GM23338 (cell line): ENCODE measurements at regions not wholly inside any gene's neighbourhood (a gene's known extent, or its start where the extent isn't known, plus 50 kb on each side); places are given as distances from the start of the nearest gene placed in this dataset.
A peak's percentile ranks its signal among the peaks of the same experiment; 100 is the strongest.

Experiments
- ATAC-seq: fragments of 200-7000 bp; cut with Tn5 transposase; 3 replicates; pipeline ENCODE4 v1.9.1; 2020
- DNase-seq: peaks from one replicate; pipeline ENCODE4 v3.0.0-alpha.2; 2015; ENCODE audit warnings: low spot score
- H2AFZ ChIP-seq: fragments of 200-600 bp; sonication (generic); 2 replicates; pipeline ENCODE4 v1.8.0; 2016; ENCODE audit warnings: antibody characterized with exemption, mild to moderate bottlenecking, moderate library complexity
- H3F3A ChIP-seq: fragments of 200-600 bp; sonication (generic); replicated peaks from 2 replicates; pipeline ENCODE4 v1.8.0; 2017; ENCODE audit warnings: antibody characterized with exemption, mixed run types, low read depth
- H3K27ac ChIP-seq: fragments of 200-600 bp; sonication (generic); 2 replicates; pipeline ENCODE4 v1.6.1; 2016; ENCODE audit warnings: low read depth
- H3K27me3 ChIP-seq: fragments of 200-600 bp; sonication (generic); 2 replicates; pipeline ENCODE4 v1.8.0; 2016; ENCODE audit warnings: mild to moderate bottlenecking, mixed run types, moderate library complexity; ENCODE audit not compliant: insufficient read depth
- H3K36me3 ChIP-seq: fragments of 200-600 bp; sonication (generic); 2 replicates; pipeline ENCODE4 v1.8.0; 2016; ENCODE audit warnings: mild to moderate bottlenecking; ENCODE audit not compliant: insufficient read depth
- H3K4me1 ChIP-seq: fragments of 200-600 bp; sonication (generic); 2 replicates; pipeline ENCODE4 v1.8.0; 2016; ENCODE audit warnings: mild to moderate bottlenecking, moderate library complexity; ENCODE audit not compliant: insufficient read depth
- H3K4me2 ChIP-seq: fragments of 200-600 bp; sonication (generic); 2 replicates; pipeline ENCODE4 v1.7.1; 2017; ENCODE audit warnings: mixed run types
- H3K4me3 ChIP-seq: fragments of 200-600 bp; sonication (generic); 2 replicates; pipeline ENCODE4 v1.6.1; 2016; ENCODE audit warnings: mixed run types
- H3K79me2 ChIP-seq: fragments of 200-600 bp; sonication (generic); replicated peaks from 2 replicates; pipeline ENCODE4 v1.8.0; 2017; ENCODE audit warnings: mild to moderate bottlenecking; ENCODE audit not compliant: insufficient read depth
- H3K9me2 ChIP-seq: fragments of 200-600 bp; sonication (generic); 2 replicates; pipeline ENCODE4 v1.8.0; 2017; ENCODE audit not compliant: insufficient read depth
- H4K20me1 ChIP-seq: fragments of 200-600 bp; sonication (generic); replicated peaks from 2 replicates; pipeline ENCODE4 v1.8.0; 2017; ENCODE audit warnings: mild to moderate bottlenecking; ENCODE audit not compliant: insufficient read depth
- H3K27ac Mint-ChIP-seq: 2 replicates; pipeline ENCODE4 v1.8.0; 2020; ENCODE audit warnings: inconsistent platforms, mild to moderate bottlenecking, moderate library complexity, mixed read lengths
- H3K27me3 Mint-ChIP-seq: 3 replicates; pipeline ENCODE4 v1.8.0; 2022; ENCODE audit warnings: low read depth, mild to moderate bottlenecking, moderate library complexity, mixed read lengths, inconsistent platforms; ENCODE audit not compliant: insufficient read depth, poor library complexity
- H3K36me3 Mint-ChIP-seq: 3 replicates; pipeline ENCODE4 v1.8.0; 2021; ENCODE audit warnings: low read depth, mild to moderate bottlenecking, inconsistent platforms, moderate library complexity, mixed read lengths
- H3K4me1 Mint-ChIP-seq: 3 replicates; pipeline ENCODE4 v1.8.0; 2020; ENCODE audit warnings: mild to moderate bottlenecking, inconsistent platforms, mixed read lengths
- H3K4me3 Mint-ChIP-seq: 3 replicates; pipeline ENCODE4 v1.8.0; 2021; ENCODE audit warnings: moderate library complexity, mild to moderate bottlenecking, inconsistent platforms, mixed read lengths
- H3K9me3 Mint-ChIP-seq: 3 replicates; pipeline ENCODE4 v1.8.0; 2020; ENCODE audit warnings: moderate library complexity, mild to moderate bottlenecking, inconsistent platforms, mixed read lengths
- CREB1 ChIP-seq: fragments of 250-450 bp; sonication (Bioruptor Pico); IDR thresholded peaks from 2 replicates; pipeline ENCODE4 v1.5.0; 2020; ENCODE audit warnings: low read depth, mild to moderate bottlenecking, moderate library complexity
- EZH2 ChIP-seq: fragments of 200-600 bp; sonication (generic); IDR thresholded peaks from one replicate; pipeline ENCODE4 v1.8.0; 2017; ENCODE audit warnings: antibody characterized with exemption, mild to moderate bottlenecking, low read depth; ENCODE audit not compliant: unreplicated experiment
- NANOG ChIP-seq: IDR thresholded peaks from 2 replicates; pipeline ENCODE4 v1.6.1; 2016; ENCODE audit warnings: antibody characterized with exemption, borderline replicate concordance
- POLR2AphosphoS5 ChIP-seq: IDR thresholded peaks from 2 replicates; pipeline ENCODE4 v1.6.1; 2016; ENCODE audit warnings: antibody characterized with exemption, low read depth
- STAT1 ChIP-seq: IDR thresholded peaks from one replicate; pipeline ENCODE4 v1.6.1; 2016; ENCODE audit warnings: antibody characterized with exemption; ENCODE audit not compliant: unreplicated experiment
- ZNF114 ChIP-seq: fragments of 250-450 bp; sonication (Bioruptor Pico); IDR thresholded peaks from 2 replicates; pipeline ENCODE4 v1.5.0; 2020; ENCODE audit warnings: mild to moderate bottlenecking, moderate library complexity
- ZNF331 ChIP-seq: fragments of 250-450 bp; sonication (Bioruptor Pico); IDR thresholded peaks from 2 replicates; pipeline ENCODE4 v1.5.0; 2020; ENCODE audit warnings: low read depth, mild to moderate bottlenecking, moderate library complexity
- TF ChIP-seq, protein P1 (sequence below): IDR thresholded peaks from one replicate; pipeline ENCODE4 v1.6.1; 2018; ENCODE audit warnings: antibody characterized with exemption; ENCODE audit not compliant: unreplicated experiment
- TF ChIP-seq, protein P2 (sequence below): IDR thresholded peaks from 2 replicates; pipeline ENCODE4 v1.6.1; 2016; ENCODE audit warnings: antibody characterized with exemption
- TF ChIP-seq, protein P3 (sequence below), 2 experiments: fragments of 200-600 bp in 1 of 2; sonication (generic) in 1 of 2; conservative IDR thresholded peaks; 2 replicates each; pipeline versions ENCODE4 v1.5.1 to v1.6.1; 2016 to 2017; ENCODE audit warnings: antibody characterized with exemption in 2 of 2, low read depth in 2 of 2, mild to moderate bottlenecking in 2 of 2, moderate library complexity in 1 of 2
- TF ChIP-seq, protein P4 (sequence below): fragments of 250-450 bp; sonication (Bioruptor Pico); IDR thresholded peaks from 2 replicates; pipeline ENCODE4 v1.5.0; 2020; ENCODE audit warnings: mild to moderate bottlenecking, moderate library complexity

DNA sequence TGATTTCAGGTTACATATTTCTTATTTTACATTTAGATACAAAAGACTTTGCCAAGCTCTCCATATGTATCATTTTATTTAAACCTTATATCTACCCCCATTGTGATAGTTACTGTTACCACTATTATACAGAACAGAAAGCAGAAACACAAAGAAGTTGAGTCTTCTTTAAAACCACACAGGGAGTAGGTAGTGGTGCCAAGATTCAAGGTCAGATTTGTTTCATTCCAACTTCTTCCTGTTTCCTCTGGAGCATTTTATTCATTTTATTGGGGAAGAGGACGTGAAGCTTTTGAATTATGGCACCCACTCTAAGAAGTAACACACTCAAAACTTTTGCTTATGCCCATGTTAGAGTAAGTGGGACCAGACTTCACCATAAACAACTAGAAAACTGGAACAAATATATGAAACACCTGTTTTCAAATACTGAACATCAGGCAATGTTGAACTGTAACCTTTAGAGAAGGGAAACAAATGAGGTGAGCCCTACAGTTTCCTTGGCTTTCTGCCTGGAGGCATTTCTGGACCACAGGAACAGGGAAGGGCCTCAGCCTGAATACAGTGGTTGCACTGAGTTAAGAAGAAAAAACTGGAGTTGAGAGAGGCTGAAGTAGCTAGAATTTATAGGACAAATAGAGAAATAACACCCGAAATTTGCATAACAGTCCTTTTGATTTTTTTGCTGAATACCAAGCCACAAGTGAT is 160.4 kb upstream of the SSTR1 start (continued):
- TF ChIP-seq, protein P1, sequence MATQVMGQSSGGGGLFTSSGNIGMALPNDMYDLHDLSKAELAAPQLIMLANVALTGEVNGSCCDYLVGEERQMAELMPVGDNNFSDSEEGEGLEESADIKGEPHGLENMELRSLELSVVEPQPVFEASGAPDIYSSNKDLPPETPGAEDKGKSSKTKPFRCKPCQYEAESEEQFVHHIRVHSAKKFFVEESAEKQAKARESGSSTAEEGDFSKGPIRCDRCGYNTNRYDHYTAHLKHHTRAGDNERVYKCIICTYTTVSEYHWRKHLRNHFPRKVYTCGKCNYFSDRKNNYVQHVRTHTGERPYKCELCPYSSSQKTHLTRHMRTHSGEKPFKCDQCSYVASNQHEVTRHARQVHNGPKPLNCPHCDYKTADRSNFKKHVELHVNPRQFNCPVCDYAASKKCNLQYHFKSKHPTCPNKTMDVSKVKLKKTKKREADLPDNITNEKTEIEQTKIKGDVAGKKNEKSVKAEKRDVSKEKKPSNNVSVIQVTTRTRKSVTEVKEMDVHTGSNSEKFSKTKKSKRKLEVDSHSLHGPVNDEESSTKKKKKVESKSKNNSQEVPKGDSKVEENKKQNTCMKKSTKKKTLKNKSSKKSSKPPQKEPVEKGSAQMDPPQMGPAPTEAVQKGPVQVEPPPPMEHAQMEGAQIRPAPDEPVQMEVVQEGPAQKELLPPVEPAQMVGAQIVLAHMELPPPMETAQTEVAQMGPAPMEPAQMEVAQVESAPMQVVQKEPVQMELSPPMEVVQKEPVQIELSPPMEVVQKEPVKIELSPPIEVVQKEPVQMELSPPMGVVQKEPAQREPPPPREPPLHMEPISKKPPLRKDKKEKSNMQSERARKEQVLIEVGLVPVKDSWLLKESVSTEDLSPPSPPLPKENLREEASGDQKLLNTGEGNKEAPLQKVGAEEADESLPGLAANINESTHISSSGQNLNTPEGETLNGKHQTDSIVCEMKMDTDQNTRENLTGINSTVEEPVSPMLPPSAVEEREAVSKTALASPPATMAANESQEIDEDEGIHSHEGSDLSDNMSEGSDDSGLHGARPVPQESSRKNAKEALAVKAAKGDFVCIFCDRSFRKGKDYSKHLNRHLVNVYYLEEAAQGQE, result no peak
- no peak for TF ChIP-seq ZNF331 (CRISPR knock-in tag)
- TF ChIP-seq, protein P2, sequence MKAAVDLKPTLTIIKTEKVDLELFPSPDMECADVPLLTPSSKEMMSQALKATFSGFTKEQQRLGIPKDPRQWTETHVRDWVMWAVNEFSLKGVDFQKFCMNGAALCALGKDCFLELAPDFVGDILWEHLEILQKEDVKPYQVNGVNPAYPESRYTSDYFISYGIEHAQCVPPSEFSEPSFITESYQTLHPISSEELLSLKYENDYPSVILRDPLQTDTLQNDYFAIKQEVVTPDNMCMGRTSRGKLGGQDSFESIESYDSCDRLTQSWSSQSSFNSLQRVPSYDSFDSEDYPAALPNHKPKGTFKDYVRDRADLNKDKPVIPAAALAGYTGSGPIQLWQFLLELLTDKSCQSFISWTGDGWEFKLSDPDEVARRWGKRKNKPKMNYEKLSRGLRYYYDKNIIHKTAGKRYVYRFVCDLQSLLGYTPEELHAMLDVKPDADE, result no peak
- no peak for TF ChIP-seq NANOG
- no peak for TF ChIP-seq CREB1 (CRISPR knock-in tag)

DNA sequence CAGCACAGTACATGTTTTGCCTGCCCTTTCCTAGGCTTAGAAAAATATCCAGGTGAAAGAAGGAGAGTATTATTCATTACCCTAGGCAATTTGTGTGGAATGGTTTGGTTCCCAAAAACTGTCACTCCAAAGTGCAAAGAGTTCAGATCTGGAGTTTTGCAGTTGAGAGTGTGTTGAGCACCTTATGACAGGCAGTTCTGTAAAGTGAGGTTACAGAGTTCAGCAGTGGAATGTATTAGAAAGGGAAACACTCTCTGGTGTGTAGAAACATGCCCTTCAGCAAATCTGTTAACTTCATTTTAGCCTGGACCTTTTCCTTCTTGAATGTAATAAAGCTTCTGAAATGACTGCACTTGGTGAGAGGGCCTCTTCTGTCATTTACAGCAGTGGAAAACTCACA is 154.0 kb upstream of the SSTR1 start:
- Histone ChIP-seq H3K4me3 (no peak overlapping the region), H3K4me1 (peaks cover 33% of the 10 kb centered on the region), H3K27me3 (no peaks in the 10 kb centered on the region), H2AFZ (no peak overlapping the region), H3K79me2 (no peaks in the 10 kb centered on the region), H3F3A (no peaks in the 10 kb centered on the region), H3K9me2 (peaks cover 10% of the 10 kb centered on the region), H4K20me1 (no peaks in the 10 kb centered on the region), H3K4me2 (peak overlapping the region; percentile 55), H3K36me3 (no peaks in the 10 kb centered on the region), H3K27ac (no peak overlapping the region)
- ATAC-seq (no peak), DNase-seq (no peak)
- no peak overlapping the region for H3K27ac Mint-ChIP-seq
- H3K4me1 Mint-ChIP-seq, result peaks cover 32% of the 10 kb centered on the region
- peaks cover 4% of the 10 kb centered on the region; the same call in 2 of the 3 replicates for H3K9me3 Mint-ChIP-seq
- H3K27me3 Mint-ChIP-seq, result peaks cover 2% of the 10 kb centered on the region
- peaks cover 4% of the 10 kb centered on the region; the same call in 1 of the 3 replicates for H3K36me3 Mint-ChIP-seq
- no peak overlapping the region for H3K4me3 Mint-ChIP-seq
- no peak for TF ChIP-seq STAT1
- TF ChIP-seq, protein P2, result no peak
- no peak for TF ChIP-seq ZNF114 (CRISPR knock-in tag)
- TF ChIP-seq, protein P3, sequence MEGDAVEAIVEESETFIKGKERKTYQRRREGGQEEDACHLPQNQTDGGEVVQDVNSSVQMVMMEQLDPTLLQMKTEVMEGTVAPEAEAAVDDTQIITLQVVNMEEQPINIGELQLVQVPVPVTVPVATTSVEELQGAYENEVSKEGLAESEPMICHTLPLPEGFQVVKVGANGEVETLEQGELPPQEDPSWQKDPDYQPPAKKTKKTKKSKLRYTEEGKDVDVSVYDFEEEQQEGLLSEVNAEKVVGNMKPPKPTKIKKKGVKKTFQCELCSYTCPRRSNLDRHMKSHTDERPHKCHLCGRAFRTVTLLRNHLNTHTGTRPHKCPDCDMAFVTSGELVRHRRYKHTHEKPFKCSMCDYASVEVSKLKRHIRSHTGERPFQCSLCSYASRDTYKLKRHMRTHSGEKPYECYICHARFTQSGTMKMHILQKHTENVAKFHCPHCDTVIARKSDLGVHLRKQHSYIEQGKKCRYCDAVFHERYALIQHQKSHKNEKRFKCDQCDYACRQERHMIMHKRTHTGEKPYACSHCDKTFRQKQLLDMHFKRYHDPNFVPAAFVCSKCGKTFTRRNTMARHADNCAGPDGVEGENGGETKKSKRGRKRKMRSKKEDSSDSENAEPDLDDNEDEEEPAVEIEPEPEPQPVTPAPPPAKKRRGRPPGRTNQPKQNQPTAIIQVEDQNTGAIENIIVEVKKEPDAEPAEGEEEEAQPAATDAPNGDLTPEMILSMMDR (conservative IDR thresholded peaks at IDR 0.05; ENCODE audit: low read depth in 2 of 2), result no peak
- no peak for TF ChIP-seq POLR2AphosphoS5
- TF ChIP-seq, protein P4, sequence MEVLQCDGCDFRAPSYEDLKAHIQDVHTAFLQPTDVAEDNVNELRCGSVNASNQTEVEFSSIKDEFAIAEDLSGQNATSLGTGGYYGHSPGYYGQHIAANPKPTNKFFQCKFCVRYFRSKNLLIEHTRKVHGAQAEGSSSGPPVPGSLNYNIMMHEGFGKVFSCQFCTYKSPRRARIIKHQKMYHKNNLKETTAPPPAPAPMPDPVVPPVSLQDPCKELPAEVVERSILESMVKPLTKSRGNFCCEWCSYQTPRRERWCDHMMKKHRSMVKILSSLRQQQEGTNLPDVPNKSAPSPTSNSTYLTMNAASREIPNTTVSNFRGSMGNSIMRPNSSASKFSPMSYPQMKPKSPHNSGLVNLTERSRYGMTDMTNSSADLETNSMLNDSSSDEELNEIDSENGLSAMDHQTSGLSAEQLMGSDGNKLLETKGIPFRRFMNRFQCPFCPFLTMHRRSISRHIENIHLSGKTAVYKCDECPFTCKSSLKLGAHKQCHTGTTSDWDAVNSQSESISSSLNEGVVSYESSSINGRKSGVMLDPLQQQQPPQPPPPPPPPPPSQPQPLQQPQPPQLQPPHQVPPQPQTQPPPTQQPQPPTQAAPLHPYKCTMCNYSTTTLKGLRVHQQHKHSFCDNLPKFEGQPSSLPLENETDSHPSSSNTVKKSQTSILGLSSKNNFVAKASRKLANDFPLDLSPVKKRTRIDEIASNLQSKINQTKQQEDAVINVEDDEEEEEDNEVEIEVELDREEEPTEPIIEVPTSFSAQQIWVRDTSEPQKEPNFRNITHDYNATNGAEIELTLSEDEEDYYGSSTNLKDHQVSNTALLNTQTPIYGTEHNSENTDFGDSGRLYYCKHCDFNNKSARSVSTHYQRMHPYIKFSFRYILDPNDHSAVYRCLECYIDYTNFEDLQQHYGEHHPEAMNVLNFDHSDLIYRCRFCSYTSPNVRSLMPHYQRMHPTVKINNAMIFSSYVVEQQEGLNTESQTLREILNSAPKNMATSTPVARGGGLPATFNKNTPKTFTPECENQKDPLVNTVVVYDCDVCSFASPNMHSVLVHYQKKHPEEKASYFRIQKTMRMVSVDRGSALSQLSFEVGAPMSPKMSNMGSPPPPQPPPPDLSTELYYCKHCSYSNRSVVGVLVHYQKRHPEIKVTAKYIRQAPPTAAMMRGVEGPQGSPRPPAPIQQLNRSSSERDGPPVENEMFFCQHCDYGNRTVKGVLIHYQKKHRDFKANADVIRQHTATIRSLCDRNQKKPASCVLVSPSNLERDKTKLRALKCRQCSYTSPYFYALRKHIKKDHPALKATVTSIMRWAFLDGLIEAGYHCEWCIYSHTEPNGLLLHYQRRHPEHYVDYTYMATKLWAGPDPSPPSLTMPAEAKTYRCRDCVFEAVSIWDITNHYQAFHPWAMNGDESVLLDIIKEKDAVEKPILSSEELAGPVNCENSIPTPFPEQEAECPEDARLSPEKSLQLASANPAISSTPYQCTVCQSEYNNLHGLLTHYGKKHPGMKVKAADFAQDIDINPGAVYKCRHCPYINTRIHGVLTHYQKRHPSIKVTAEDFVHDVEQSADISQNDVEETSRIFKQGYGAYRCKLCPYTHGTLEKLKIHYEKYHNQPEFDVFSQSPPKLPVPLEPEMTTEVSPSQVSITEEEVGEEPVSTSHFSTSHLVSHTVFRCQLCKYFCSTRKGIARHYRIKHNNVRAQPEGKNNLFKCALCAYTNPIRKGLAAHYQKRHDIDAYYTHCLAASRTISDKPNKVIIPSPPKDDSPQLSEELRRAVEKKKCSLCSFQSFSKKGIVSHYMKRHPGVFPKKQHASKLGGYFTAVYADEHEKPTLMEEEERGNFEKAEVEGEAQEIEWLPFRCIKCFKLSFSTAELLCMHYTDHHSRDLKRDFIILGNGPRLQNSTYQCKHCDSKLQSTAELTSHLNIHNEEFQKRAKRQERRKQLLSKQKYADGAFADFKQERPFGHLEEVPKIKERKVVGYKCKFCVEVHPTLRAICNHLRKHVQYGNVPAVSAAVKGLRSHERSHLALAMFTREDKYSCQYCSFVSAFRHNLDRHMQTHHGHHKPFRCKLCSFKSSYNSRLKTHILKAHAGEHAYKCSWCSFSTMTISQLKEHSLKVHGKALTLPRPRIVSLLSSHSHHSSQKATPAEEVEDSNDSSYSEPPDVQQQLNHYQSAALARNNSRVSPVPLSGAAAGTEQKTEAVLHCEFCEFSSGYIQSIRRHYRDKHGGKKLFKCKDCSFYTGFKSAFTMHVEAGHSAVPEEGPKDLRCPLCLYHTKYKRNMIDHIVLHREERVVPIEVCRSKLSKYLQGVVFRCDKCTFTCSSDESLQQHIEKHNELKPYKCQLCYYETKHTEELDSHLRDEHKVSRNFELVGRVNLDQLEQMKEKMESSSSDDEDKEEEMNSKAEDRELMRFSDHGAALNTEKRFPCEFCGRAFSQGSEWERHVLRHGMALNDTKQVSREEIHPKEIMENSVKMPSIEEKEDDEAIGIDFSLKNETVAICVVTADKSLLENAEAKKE, result no peak
- no peak for TF ChIP-seq EZH2
